Stimulated activated effector memory CD8-positive, alpha-beta T cell treated with anti-CD3 and anti-CD28 coated beads, Interleukin-12 subunit alpha, Interleukin-12 subunit beta, amount 100 ng/mL, for 72 hours (primary cell): ENCODE measurements at regions not wholly inside any gene's neighbourhood (a gene's known extent, or its start where the extent isn't known, plus 50 kb on each side); places are given as distances from the start of the nearest gene placed in this dataset.
"Not testable (repeated sequence)": the region's sequence is repeated elsewhere in the genome, so short reads cannot be mapped to it uniquely, and the experiment has no call there.

Source experiments
- ATAC-seq: fragments of 150-1000 bp; cut with Tn5 transposase; 2 replicates; pipeline ENCODE4 v1.10.0; 2021
- DNase-seq, 2 donors: peaks; one replicate each; pipeline ENCODE4 v3.0.0; 2021 to 2022; ENCODE audit warnings: low spot score in 2 of 2
- H3K27ac Mint-ChIP-seq: one replicate; pipeline ENCODE4 v1.8.0; 2022; ENCODE audit warnings: mild to moderate bottlenecking, mixed read lengths
- H3K36me3 Mint-ChIP-seq: one replicate; pipeline ENCODE4 v1.8.0; 2022; ENCODE audit warnings: mild to moderate bottlenecking, mixed read lengths
- H3K4me1 Mint-ChIP-seq: one replicate; pipeline ENCODE4 v1.8.0; 2022; ENCODE audit warnings: mixed read lengths
- H3K4me3 Mint-ChIP-seq: one replicate; pipeline ENCODE4 v1.8.0; 2022; ENCODE audit warnings: mild to moderate bottlenecking, mixed read lengths
- H3K9me3 Mint-ChIP-seq: one replicate; pipeline ENCODE4 v1.8.0; 2022; ENCODE audit warnings: mixed read lengths

- H3K4me3 Mint-ChIP-seq: no peak overlapping the region
- H3K4me1 Mint-ChIP-seq: peaks cover 20% of the 10 kb centered on the region
- DNase-seq (no peak), ATAC-seq (peak; percentile 81)
- H3K27ac Mint-ChIP-seq: peak overlapping the region; percentile 40
- peaks cover 3% of the 10 kb centered on the region for H3K9me3 Mint-ChIP-seq
- H3K36me3 Mint-ChIP-seq: no peaks in the 10 kb centered on the region
Measured at GRCh38 chrX:39264023-39264422, 462.8 kb downstream of the MID1IP1 start.

- Mint-ChIP-seq H3K27ac (no peak overlapping the region), H3K4me3 (no peak overlapping the region), H3K36me3 (no peaks in the 10 kb centered on the region), H3K9me3 (peaks cover 3% of the 10 kb centered on the region), H3K4me1 (peaks cover 20% of the 10 kb centered on the region)
- DNase-seq (no peak), ATAC-seq (no peak)
Measured at GRCh38 chrX:39267176-39267575, 465.9 kb downstream of the MID1IP1 start.

GRCh38 chrX:39268207-39268606 lies 466.9 kb downstream of the MID1IP1 start:
- Mint-ChIP-seq H3K36me3 (no peaks in the 10 kb centered on the region), H3K27ac (peak overlapping the region; percentile 48), H3K9me3 (peaks cover 3% of the 10 kb centered on the region), H3K4me3 (peak overlapping the region; percentile 3), H3K4me1 (peaks cover 20% of the 10 kb centered on the region)
- ATAC-seq (no peak), DNase-seq (no peak)

GRCh38 chrX:39275500-39276068 lies 474.3 kb downstream of the MID1IP1 start:
- DNase-seq: no peak
- no peaks in the 10 kb centered on the region for H3K4me1 Mint-ChIP-seq
- H3K27ac Mint-ChIP-seq: no peak overlapping the region
- no peak overlapping the region for H3K4me3 Mint-ChIP-seq
- ATAC-seq: no peak
- H3K36me3 Mint-ChIP-seq: no peaks in the 10 kb centered on the region
- peaks cover 4% of the 10 kb centered on the region for H3K9me3 Mint-ChIP-seq

GRCh38 chrX:39277685-39278390 lies 476.6 kb downstream of the MID1IP1 start:
- DNase-seq, H3K4me1 Mint-ChIP-seq, H3K27ac Mint-ChIP-seq, H3K36me3 Mint-ChIP-seq, H3K9me3 Mint-ChIP-seq, H3K4me3 Mint-ChIP-seq, ATAC-seq: not testable (repeated sequence)

GRCh38 chrX:39283239-39283638 lies 482.0 kb downstream of the MID1IP1 start:
- Mint-ChIP-seq H3K36me3 (no peaks in the 10 kb centered on the region), H3K4me3 (no peak overlapping the region), H3K9me3 (peaks cover 13% of the 10 kb centered on the region), H3K27ac (no peak overlapping the region), H3K4me1 (no peaks in the 10 kb centered on the region)
- ATAC-seq (no peak), DNase-seq (no peak)

GRCh38 chrX:39288592-39288991 lies 487.3 kb downstream of the MID1IP1 start:
- H3K4me1 Mint-ChIP-seq: peaks cover 9% of the 10 kb centered on the region
- no peak overlapping the region for H3K4me3 Mint-ChIP-seq
- no peak overlapping the region for H3K27ac Mint-ChIP-seq
- DNase-seq: no peak
- no peaks in the 10 kb centered on the region for H3K36me3 Mint-ChIP-seq
- H3K9me3 Mint-ChIP-seq: peaks cover 6% of the 10 kb centered on the region
- ATAC-seq: no peak

- H3K4me1 Mint-ChIP-seq: peaks cover 9% of the 10 kb centered on the region
- no peak overlapping the region for H3K27ac Mint-ChIP-seq
- no peak overlapping the region for H3K4me3 Mint-ChIP-seq
- DNase-seq (no peak), ATAC-seq (peak; percentile 62)
- no peaks in the 10 kb centered on the region for H3K9me3 Mint-ChIP-seq
- H3K36me3 Mint-ChIP-seq: no peaks in the 10 kb centered on the region
Measured at GRCh38 chrX:39289827-39290226, 488.6 kb downstream of the MID1IP1 start.

GRCh38 chrX:39293203-39293602 lies 491.9 kb downstream of the MID1IP1 start:
- DNase-seq: no peak
- Mint-ChIP-seq H3K4me3 (no peak overlapping the region), H3K36me3 (no peaks in the 10 kb centered on the region), H3K4me1 (peaks cover 17% of the 10 kb centered on the region), H3K9me3 (peaks cover 3% of the 10 kb centered on the region), H3K27ac (no peak overlapping the region)
- ATAC-seq: peak; percentile 65

GRCh38 chrX:39296472-39296871 lies 495.2 kb downstream of the MID1IP1 start:
- H3K4me1 Mint-ChIP-seq: peaks cover 29% of the 10 kb centered on the region
- no peak overlapping the region for H3K4me3 Mint-ChIP-seq
- no peak overlapping the region for H3K27ac Mint-ChIP-seq
- no peaks in the 10 kb centered on the region for H3K36me3 Mint-ChIP-seq
- ATAC-seq (no peak), DNase-seq (no peak)
- peaks cover 3% of the 10 kb centered on the region for H3K9me3 Mint-ChIP-seq

GRCh38 chrX:39298821-39299220 lies 497.6 kb downstream of the MID1IP1 start:
- Mint-ChIP-seq H3K9me3 (peaks cover 3% of the 10 kb centered on the region), H3K36me3 (no peaks in the 10 kb centered on the region), H3K4me1 (peaks cover 20% of the 10 kb centered on the region), H3K4me3 (no peak overlapping the region), H3K27ac (no peak overlapping the region)
- no peak for ATAC-seq
- DNase-seq: no peak

- H3K36me3 Mint-ChIP-seq: no peaks in the 10 kb centered on the region
- no peak for ATAC-seq
- DNase-seq: no peak
- peaks cover 3% of the 10 kb centered on the region for H3K9me3 Mint-ChIP-seq
- H3K4me1 Mint-ChIP-seq: peaks cover 20% of the 10 kb centered on the region
- H3K4me3 Mint-ChIP-seq: no peak overlapping the region
- no peak overlapping the region for H3K27ac Mint-ChIP-seq
Measured at GRCh38 chrX:39299615-39300014, 498.4 kb downstream of the MID1IP1 start.

GRCh38 chrX:39301036-39301435 lies 499.8 kb downstream of the MID1IP1 start:
- DNase-seq (no peak), ATAC-seq (no peak)
- Mint-ChIP-seq H3K9me3 (no peaks in the 10 kb centered on the region), H3K27ac (no peak overlapping the region), H3K4me3 (no peak overlapping the region), H3K4me1 (peaks cover 17% of the 10 kb centered on the region), H3K36me3 (no peaks in the 10 kb centered on the region)

GRCh38 chrX:39302838-39303237 lies 501.6 kb downstream of the MID1IP1 start:
- no peaks in the 10 kb centered on the region for H3K36me3 Mint-ChIP-seq
- DNase-seq (no peak), ATAC-seq (no peak)
- peaks cover 20% of the 10 kb centered on the region for H3K4me1 Mint-ChIP-seq
- H3K9me3 Mint-ChIP-seq: no peaks in the 10 kb centered on the region
- H3K27ac Mint-ChIP-seq: no peak overlapping the region
- no peak overlapping the region for H3K4me3 Mint-ChIP-seq

- no peak for DNase-seq
- H3K4me1 Mint-ChIP-seq: peaks cover 15% of the 10 kb centered on the region
- H3K36me3 Mint-ChIP-seq: no peaks in the 10 kb centered on the region
- H3K27ac Mint-ChIP-seq: no peak overlapping the region
- H3K4me3 Mint-ChIP-seq: no peak overlapping the region
- no peaks in the 10 kb centered on the region for H3K9me3 Mint-ChIP-seq
- no peak for ATAC-seq
Measured at GRCh38 chrX:39304746-39305145, 503.5 kb downstream of the MID1IP1 start.

- DNase-seq: no peak
- peaks cover 39% of the 10 kb centered on the region for H3K4me1 Mint-ChIP-seq
- H3K27ac Mint-ChIP-seq: peak overlapping the region; percentile 98
- peaks cover 6% of the 10 kb centered on the region for H3K9me3 Mint-ChIP-seq
- no peak overlapping the region for H3K4me3 Mint-ChIP-seq
- ATAC-seq: no peak
- H3K36me3 Mint-ChIP-seq: no peaks in the 10 kb centered on the region
Measured at GRCh38 chrX:39307488-39307887, 506.2 kb downstream of the MID1IP1 start.
